Hepatocyte (in vitro differentiated cells): ENCODE measurements at regions not wholly inside any gene's neighbourhood (a gene's known extent, or its start where the extent isn't known, plus 50 kb on each side); places are given as distances from the start of the nearest gene placed in this dataset.

Experiments used
- DNase-seq: peaks from one replicate; pipeline ENCODE4 v3.0.0-alpha.2; 2016; ENCODE audit warnings: low spot score
- H2AFZ ChIP-seq: fragments of 200-600 bp; sonication (generic); 2 replicates; pipeline ENCODE4 v1.6.0; 2016; ENCODE audit warnings: antibody characterized with exemption, mild to moderate bottlenecking
- H3K27ac ChIP-seq: fragments of 200-600 bp; sonication (generic); 2 replicates; pipeline ENCODE4 v1.5.1; 2016; ENCODE audit warnings: mild to moderate bottlenecking
- H3K27me3 ChIP-seq: fragments of 200-600 bp; sonication (generic); 2 replicates; pipeline ENCODE4 v1.6.1; 2016
- H3K36me3 ChIP-seq: fragments of 200-600 bp; sonication (generic); replicated peaks from 2 replicates; pipeline ENCODE4 v1.5.1; 2016; ENCODE audit warnings: low read depth; ENCODE audit not compliant: insufficient read depth
- H3K4me1 ChIP-seq: fragments of 200-600 bp; sonication (generic); 2 replicates; pipeline ENCODE4 v1.5.1; 2016; ENCODE audit warnings: mild to moderate bottlenecking, moderate library complexity; ENCODE audit not compliant: insufficient read depth
- H3K4me2 ChIP-seq: fragments of 200-600 bp; sonication (generic); 2 replicates; pipeline ENCODE4 v1.6.0; 2016
- H3K4me3 ChIP-seq: fragments of 200-600 bp; sonication (generic); 2 replicates; pipeline ENCODE4 v1.5.1; 2016; ENCODE audit warnings: mild to moderate bottlenecking
- H3K79me2 ChIP-seq: fragments of 200-600 bp; sonication (generic); 2 replicates; pipeline ENCODE4 v1.6.0; 2017; ENCODE audit warnings: mild to moderate bottlenecking
- H3K9me2 ChIP-seq: fragments of 200-600 bp; sonication (generic); replicated peaks from 2 replicates; pipeline ENCODE4 v1.6.0; 2017; ENCODE audit warnings: mild to moderate bottlenecking; ENCODE audit not compliant: insufficient read depth
- H3K9me3 ChIP-seq: fragments of 200-600 bp; sonication (generic); 2 replicates; pipeline ENCODE4 v1.5.1; 2016; ENCODE audit warnings: low read depth, mild to moderate bottlenecking
- H4K20me1 ChIP-seq: fragments of 200-600 bp; sonication (generic); 2 replicates; pipeline ENCODE4 v1.6.0; 2016; ENCODE audit warnings: mild to moderate bottlenecking; ENCODE audit not compliant: insufficient read depth, poor library complexity, severe bottlenecking
- EZH2 ChIP-seq: fragments of 200-600 bp; sonication (generic); IDR thresholded peaks from 2 replicates; pipeline ENCODE4 v1.6.1; 2016; ENCODE audit warnings: antibody characterized with exemption, mild to moderate bottlenecking, borderline replicate concordance
- EZH2phosphoT487 ChIP-seq: fragments of 200-600 bp; sonication (generic); IDR thresholded peaks from one replicate; pipeline ENCODE4 v1.6.1; 2018; ENCODE audit warnings: antibody characterized with exemption, mild to moderate bottlenecking, low read depth, moderate library complexity; ENCODE audit not compliant: unreplicated experiment, severe bottlenecking
- WGBS: methylation state at CpG from one replicate; pipeline ENCODE4 v1.1.6; 2016; ENCODE audit warnings: low lambda C conversion rate; ENCODE audit errors: missing lambda C conversion rate; 5-methylcytosine and 5-hydroxymethylcytosine counted together
- TF ChIP-seq, protein P1 (sequence below): fragments of 200-600 bp; sonication (generic); IDR thresholded peaks from 2 replicates; pipeline ENCODE4 v1.5.1; 2016; ENCODE audit warnings: antibody characterized with exemption, mild to moderate bottlenecking; ENCODE audit not compliant: poor library complexity

GRCh38 chr10:89078724-89079672, 88.4 kb downstream of the FAS start:
- Histone ChIP-seq H4K20me1 (no peaks in the 10 kb centered on the region), H3K9me3 (no peaks in the 10 kb centered on the region), H3K4me1 (no peaks in the 10 kb centered on the region), H2AFZ (no peak overlapping the region), H3K9me2 (no peaks in the 10 kb centered on the region), H3K27me3 (no peaks in the 10 kb centered on the region), H3K4me2 (no peak overlapping the region), H3K27ac (no peak overlapping the region), H3K4me3 (no peak overlapping the region), H3K79me2 (no peaks in the 10 kb centered on the region), H3K36me3 (no peaks in the 10 kb centered on the region)
- DNase-seq, result no peak
- TF ChIP-seq, protein P1, sequence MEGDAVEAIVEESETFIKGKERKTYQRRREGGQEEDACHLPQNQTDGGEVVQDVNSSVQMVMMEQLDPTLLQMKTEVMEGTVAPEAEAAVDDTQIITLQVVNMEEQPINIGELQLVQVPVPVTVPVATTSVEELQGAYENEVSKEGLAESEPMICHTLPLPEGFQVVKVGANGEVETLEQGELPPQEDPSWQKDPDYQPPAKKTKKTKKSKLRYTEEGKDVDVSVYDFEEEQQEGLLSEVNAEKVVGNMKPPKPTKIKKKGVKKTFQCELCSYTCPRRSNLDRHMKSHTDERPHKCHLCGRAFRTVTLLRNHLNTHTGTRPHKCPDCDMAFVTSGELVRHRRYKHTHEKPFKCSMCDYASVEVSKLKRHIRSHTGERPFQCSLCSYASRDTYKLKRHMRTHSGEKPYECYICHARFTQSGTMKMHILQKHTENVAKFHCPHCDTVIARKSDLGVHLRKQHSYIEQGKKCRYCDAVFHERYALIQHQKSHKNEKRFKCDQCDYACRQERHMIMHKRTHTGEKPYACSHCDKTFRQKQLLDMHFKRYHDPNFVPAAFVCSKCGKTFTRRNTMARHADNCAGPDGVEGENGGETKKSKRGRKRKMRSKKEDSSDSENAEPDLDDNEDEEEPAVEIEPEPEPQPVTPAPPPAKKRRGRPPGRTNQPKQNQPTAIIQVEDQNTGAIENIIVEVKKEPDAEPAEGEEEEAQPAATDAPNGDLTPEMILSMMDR, result no peak
- TF ChIP-seq EZH2phosphoT487 (no peak), EZH2 (no peak)
- WGBS, result 87% methylated on average over 9 of the region's 9 CpGs

DNA sequence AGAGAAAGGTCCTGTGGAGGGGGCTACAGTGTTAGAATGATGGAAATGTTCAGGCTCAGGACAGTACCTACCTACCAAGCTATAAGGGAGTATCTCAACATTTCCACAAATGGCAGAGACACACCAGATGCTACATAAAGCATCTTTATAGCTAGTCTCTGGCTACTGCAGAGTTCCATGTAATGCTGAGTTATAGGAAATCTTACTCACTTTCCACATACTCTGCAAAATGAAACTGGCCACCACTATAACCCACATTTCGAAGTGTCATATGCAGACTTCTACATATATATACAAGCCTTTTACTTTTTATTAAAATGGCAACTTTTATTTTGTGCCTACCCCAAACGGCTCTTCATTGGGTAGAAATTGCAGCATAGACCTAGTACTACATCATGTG, 85.5 kb downstream of the FAS start:
- no peak overlapping the region for H2AFZ ChIP-seq
- H3K4me2 ChIP-seq, result no peak overlapping the region
- no peaks in the 10 kb centered on the region for H3K36me3 ChIP-seq
- H3K4me1 ChIP-seq, result no peaks in the 10 kb centered on the region
- no peaks in the 10 kb centered on the region for H3K79me2 ChIP-seq
- DNase-seq, result no peak
- H3K4me3 ChIP-seq, result no peak overlapping the region
- no peaks in the 10 kb centered on the region for H3K9me3 ChIP-seq
- 91% methylated on average over 2 of the region's 2 CpGs for WGBS
- H3K27ac ChIP-seq, result no peak overlapping the region
- TF ChIP-seq, protein P1, result no peak
- no peaks in the 10 kb centered on the region for H3K27me3 ChIP-seq
- H3K9me2 ChIP-seq, result no peaks in the 10 kb centered on the region
- no peaks in the 10 kb centered on the region for H4K20me1 ChIP-seq

- H3K36me3 ChIP-seq, result no peaks in the 10 kb centered on the region
- no peak overlapping the region for H2AFZ ChIP-seq
- no peak overlapping the region for H3K4me3 ChIP-seq
- H3K27ac ChIP-seq, result no peak overlapping the region
- H3K4me1 ChIP-seq, result no peaks in the 10 kb centered on the region
- TF ChIP-seq EZH2phosphoT487 (no peak), EZH2 (no peak)
- TF ChIP-seq, protein P1, result no peak
- H4K20me1 ChIP-seq, result no peaks in the 10 kb centered on the region
- no peaks in the 10 kb centered on the region for H3K9me3 ChIP-seq
- no peaks in the 10 kb centered on the region for H3K9me2 ChIP-seq
- 93% methylated on average over 1 of the region's 1 CpG for WGBS
- no peak for DNase-seq
- no peaks in the 10 kb centered on the region for H3K27me3 ChIP-seq
- H3K4me2 ChIP-seq, result no peak overlapping the region
- no peaks in the 10 kb centered on the region for H3K79me2 ChIP-seq
Observed at GRCh38 chr10:89075631-89076030, 85.0 kb downstream of the FAS start.
